K562 (cell line): ENCODE measurements at regions not wholly inside any gene's neighbourhood (a gene's known extent, or its start where the extent isn't known, plus 50 kb on each side); places are given as distances from the start of the nearest gene placed in this dataset.
A peak's percentile ranks its signal among the peaks of the same experiment; 100 is the strongest.

Source experiments
- E2F3 ChIP-seq: fragments of 250-450 bp; sonication (Bioruptor Pico); IDR thresholded peaks from 2 replicates; pipeline ENCODE4 v1.4.0; 2020; ENCODE audit warnings: mild to moderate bottlenecking
- MEF2A ChIP-seq: IDR thresholded peaks from 2 replicates; pipeline ENCODE4 v1.6.1; 2011; ENCODE audit warnings: low read depth, mild to moderate bottlenecking, low read length, moderate library complexity; ENCODE audit not compliant: control insufficient read depth
- MTF1 ChIP-seq: fragments of 250-450 bp; sonication (Bioruptor Pico); IDR thresholded peaks from 2 replicates; pipeline ENCODE4 v1.9.0; 2021; ENCODE audit warnings: moderate library complexity, mild to moderate bottlenecking, inconsistent platforms, borderline replicate concordance
- OTX1 ChIP-seq: fragments of 450-650 bp; formaldehyde crosslinking; IDR thresholded peaks from 2 replicates; pipeline ENCODE4 v1.4.0; 2022; ENCODE audit warnings: mild to moderate bottlenecking
- RBFOX2 ChIP-seq: fragments of 200-400 bp; formaldehyde crosslinking; IDR thresholded peaks from 2 replicates; pipeline ENCODE4 v1.6.1; 2017; ENCODE audit warnings: low read depth, mild to moderate bottlenecking, low read length, moderate library complexity
- SAFB2 ChIP-seq: fragments of 200-400 bp; formaldehyde crosslinking; IDR thresholded peaks from 2 replicates; pipeline ENCODE4 v1.6.1; 2018; ENCODE audit warnings: borderline replicate concordance, low read length, low read depth, moderate library complexity; ENCODE audit not compliant: severe bottlenecking
- SP2 ChIP-seq: IDR thresholded peaks from 2 replicates; pipeline ENCODE4 v1.6.1; 2011; ENCODE audit warnings: mild to moderate bottlenecking, low read depth, low read length, moderate library complexity; ENCODE audit not compliant: poor library complexity, severe bottlenecking; ENCODE audit errors: extremely low read depth
- SPI1 ChIP-seq: IDR thresholded peaks from 2 replicates; pipeline ENCODE4 v1.6.1; 2011; ENCODE audit warnings: low read depth, low read length, control low read depth, borderline replicate concordance
- STAT5A ChIP-seq: IDR thresholded peaks from 2 replicates; pipeline ENCODE4 v1.6.1; 2012; ENCODE audit warnings: low read length, inconsistent platforms, borderline replicate concordance
- ZFP30 ChIP-seq: fragments of 250-450 bp; sonication (Bioruptor Pico); IDR thresholded peaks from 2 replicates; pipeline ENCODE4 v1.8.0; 2022; ENCODE audit warnings: moderate library complexity, mild to moderate bottlenecking, inconsistent platforms, borderline replicate concordance
- ZNF584 ChIP-seq: fragments of 200-800 bp; sonication (Bioruptor generic); IDR thresholded peaks from 2 replicates; pipeline ENCODE4 v1.6.1; 2016; ENCODE audit warnings: low read depth, mild to moderate bottlenecking, missing genetic modification characterization, missing compliant biosample characterization
- TF ChIP-seq, protein P1 (sequence below): sonication (generic); formaldehyde crosslinking; IDR thresholded peaks from 2 replicates; pipeline ENCODE4 v1.8.0; 2023; ENCODE audit warnings: missing genetic modification reagents, mild to moderate bottlenecking, borderline replicate concordance
- TF ChIP-seq, protein P2 (sequence below): fragments of 450-650 bp; formaldehyde crosslinking; IDR thresholded peaks from 2 replicates; pipeline ENCODE4 v1.4.0; 2022; ENCODE audit warnings: mild to moderate bottlenecking, moderate library complexity
- TF ChIP-seq, protein P3 (sequence below): sonication (generic); formaldehyde crosslinking; IDR thresholded peaks from 2 replicates; pipeline ENCODE4 v1.8.1; 2023; ENCODE audit warnings: mild to moderate bottlenecking, missing genetic modification reagents
- TF ChIP-seq, protein P4 (sequence below): fragments of 250-450 bp; sonication (Bioruptor Pico); IDR thresholded peaks from 2 replicates; pipeline ENCODE4 v1.5.1; 2021; ENCODE audit warnings: mild to moderate bottlenecking

DNA sequence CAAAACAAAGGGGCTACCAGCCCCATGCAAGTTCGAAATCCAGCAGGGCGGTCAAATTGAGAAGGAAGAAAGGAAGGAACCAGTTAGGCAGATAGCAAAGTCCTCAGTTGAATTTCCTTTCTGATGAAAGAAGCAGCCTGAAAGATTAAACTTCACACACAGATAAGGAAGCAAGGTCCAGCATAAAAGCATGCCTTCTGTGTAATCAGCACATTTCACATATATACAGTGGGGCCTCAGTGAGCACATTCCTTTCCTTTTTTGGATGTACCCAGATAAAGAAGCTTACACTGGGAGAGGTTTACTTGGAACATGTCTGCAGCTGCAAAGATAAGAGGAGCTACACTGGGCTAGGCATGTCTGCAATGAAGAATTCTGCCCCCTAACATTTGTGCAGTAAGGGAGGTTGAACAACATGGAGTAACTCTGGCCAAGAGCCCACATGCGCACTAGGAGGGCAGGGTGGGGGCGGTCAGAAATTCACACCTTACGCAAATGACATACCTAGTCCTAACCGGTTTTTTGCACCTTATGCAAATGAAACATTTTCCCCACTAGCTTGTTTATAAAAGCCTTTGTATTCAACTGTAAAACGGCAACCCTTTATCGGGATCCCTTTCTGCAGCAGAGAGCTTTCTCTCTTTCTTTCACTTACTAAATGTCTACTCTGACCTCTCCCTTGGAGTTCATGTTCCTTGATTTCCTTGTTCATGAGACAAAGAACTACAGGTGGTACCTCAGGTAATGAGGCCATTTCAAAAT lies 149.7 kb upstream of the FBXL17 start (continued):
- TF ChIP-seq STAT5A (peak; percentile 91), E2F3 (CRISPR knock-in tag) (peak; percentile 99), SPI1 (peak; percentile 7; the same call in 1 of the 2 replicates), SP2 (no peak), ZFP30 (CRISPR knock-in tag) (peak; percentile 88), OTX1 (CRISPR knock-in tag) (peak; percentile 99), MEF2A (peak; percentile 82; the same call in 1 of the 2 replicates), SAFB2 (no peak), RBFOX2 (no peak), ZNF584 (CRISPR knock-in tag) (peak; percentile 99), MTF1 (peak; percentile 99)
- TF ChIP-seq, protein P1, sequence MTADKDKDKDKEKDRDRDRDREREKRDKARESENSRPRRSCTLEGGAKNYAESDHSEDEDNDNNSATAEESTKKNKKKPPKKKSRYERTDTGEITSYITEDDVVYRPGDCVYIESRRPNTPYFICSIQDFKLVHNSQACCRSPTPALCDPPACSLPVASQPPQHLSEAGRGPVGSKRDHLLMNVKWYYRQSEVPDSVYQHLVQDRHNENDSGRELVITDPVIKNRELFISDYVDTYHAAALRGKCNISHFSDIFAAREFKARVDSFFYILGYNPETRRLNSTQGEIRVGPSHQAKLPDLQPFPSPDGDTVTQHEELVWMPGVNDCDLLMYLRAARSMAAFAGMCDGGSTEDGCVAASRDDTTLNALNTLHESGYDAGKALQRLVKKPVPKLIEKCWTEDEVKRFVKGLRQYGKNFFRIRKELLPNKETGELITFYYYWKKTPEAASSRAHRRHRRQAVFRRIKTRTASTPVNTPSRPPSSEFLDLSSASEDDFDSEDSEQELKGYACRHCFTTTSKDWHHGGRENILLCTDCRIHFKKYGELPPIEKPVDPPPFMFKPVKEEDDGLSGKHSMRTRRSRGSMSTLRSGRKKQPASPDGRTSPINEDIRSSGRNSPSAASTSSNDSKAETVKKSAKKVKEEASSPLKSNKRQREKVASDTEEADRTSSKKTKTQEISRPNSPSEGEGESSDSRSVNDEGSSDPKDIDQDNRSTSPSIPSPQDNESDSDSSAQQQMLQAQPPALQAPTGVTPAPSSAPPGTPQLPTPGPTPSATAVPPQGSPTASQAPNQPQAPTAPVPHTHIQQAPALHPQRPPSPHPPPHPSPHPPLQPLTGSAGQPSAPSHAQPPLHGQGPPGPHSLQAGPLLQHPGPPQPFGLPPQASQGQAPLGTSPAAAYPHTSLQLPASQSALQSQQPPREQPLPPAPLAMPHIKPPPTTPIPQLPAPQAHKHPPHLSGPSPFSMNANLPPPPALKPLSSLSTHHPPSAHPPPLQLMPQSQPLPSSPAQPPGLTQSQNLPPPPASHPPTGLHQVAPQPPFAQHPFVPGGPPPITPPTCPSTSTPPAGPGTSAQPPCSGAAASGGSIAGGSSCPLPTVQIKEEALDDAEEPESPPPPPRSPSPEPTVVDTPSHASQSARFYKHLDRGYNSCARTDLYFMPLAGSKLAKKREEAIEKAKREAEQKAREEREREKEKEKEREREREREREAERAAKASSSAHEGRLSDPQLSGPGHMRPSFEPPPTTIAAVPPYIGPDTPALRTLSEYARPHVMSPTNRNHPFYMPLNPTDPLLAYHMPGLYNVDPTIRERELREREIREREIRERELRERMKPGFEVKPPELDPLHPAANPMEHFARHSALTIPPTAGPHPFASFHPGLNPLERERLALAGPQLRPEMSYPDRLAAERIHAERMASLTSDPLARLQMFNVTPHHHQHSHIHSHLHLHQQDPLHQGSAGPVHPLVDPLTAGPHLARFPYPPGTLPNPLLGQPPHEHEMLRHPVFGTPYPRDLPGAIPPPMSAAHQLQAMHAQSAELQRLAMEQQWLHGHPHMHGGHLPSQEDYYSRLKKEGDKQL (CRISPR knock-in tag), result no peak
- TF ChIP-seq, protein P2, sequence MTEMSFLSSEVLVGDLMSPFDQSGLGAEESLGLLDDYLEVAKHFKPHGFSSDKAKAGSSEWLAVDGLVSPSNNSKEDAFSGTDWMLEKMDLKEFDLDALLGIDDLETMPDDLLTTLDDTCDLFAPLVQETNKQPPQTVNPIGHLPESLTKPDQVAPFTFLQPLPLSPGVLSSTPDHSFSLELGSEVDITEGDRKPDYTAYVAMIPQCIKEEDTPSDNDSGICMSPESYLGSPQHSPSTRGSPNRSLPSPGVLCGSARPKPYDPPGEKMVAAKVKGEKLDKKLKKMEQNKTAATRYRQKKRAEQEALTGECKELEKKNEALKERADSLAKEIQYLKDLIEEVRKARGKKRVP, result peak; percentile 100
- TF ChIP-seq, protein P3, sequence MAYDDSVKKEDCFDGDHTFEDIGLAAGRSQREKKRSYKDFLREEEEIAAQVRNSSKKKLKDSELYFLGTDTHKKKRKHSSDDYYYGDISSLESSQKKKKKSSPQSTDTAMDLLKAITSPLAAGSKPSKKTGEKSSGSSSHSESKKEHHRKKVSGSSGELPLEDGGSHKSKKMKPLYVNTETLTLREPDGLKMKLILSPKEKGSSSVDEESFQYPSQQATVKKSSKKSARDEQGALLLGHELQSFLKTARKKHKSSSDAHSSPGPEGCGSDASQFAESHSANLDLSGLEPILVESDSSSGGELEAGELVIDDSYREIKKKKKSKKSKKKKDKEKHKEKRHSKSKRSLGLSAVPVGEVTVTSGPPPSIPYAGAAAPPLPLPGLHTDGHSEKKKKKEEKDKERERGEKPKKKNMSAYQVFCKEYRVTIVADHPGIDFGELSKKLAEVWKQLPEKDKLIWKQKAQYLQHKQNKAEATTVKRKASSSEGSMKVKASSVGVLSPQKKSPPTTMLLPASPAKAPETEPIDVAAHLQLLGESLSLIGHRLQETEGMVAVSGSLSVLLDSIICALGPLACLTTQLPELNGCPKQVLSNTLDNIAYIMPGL (CRISPR knock-in tag), result no peak
- TF ChIP-seq, protein P4, sequence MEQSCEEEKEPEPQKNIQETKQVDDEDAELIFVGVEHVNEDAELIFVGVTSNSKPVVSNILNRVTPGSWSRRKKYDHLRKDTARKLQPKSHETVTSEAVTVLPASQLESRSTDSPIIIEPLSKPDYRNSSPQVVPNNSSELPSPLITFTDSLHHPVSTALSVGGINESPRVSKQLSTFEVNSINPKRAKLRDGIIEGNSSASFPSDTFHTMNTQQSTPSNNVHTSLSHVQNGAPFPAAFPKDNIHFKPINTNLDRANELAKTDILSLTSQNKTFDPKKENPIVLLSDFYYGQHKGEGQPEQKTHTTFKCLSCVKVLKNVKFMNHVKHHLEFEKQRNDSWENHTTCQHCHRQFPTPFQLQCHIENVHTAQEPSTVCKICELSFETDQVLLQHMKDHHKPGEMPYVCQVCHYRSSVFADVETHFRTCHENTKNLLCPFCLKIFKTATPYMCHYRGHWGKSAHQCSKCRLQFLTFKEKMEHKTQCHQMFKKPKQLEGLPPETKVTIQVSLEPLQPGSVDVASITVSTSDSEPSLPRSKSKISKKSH (CRISPR knock-in tag), result peak; percentile 97
